Neural cell (in vitro differentiated cells): ENCODE measurements at regions not wholly inside any gene's neighbourhood (a gene's known extent, or its start where the extent isn't known, plus 50 kb on each side); places are given as distances from the start of the nearest gene placed in this dataset.

Experiments used
- H2AFZ ChIP-seq: fragments of 200-600, 300-800 bp; sonication (generic), shearing (Covaris generic); 2 replicates; pipeline ENCODE4 v1.6.0; 2014; ENCODE audit warnings: low read depth, mild to moderate bottlenecking, antibody characterized with exemption, low read length, moderate library complexity
- H3F3A ChIP-seq: fragments of 200-600 bp; shearing (Covaris generic); 2 replicates; pipeline ENCODE4 v1.6.1; 2016; ENCODE audit warnings: mild to moderate bottlenecking, moderate library complexity, mixed read lengths, antibody characterized with exemption, low read length; ENCODE audit not compliant: insufficient read depth, poor library complexity, severe bottlenecking
- H3K27ac ChIP-seq: fragments of 200-600, 300-800 bp; sonication (generic), shearing (Covaris generic); 2 replicates; pipeline ENCODE4 v1.5.1; 2014; ENCODE audit warnings: mild to moderate bottlenecking, low read length, moderate library complexity
- H3K27me3 ChIP-seq: fragments of 300-800, 200-600 bp; sonication (generic), shearing (Covaris generic); 2 replicates; pipeline ENCODE4 v1.6.0; 2014; ENCODE audit warnings: mild to moderate bottlenecking, low read depth, low read length, moderate library complexity; ENCODE audit not compliant: insufficient read depth
- H3K36me3 ChIP-seq: fragments of 300-800, 200-600 bp; sonication (generic), shearing (Covaris generic); 2 replicates; pipeline ENCODE4 v1.5.1; 2014; ENCODE audit warnings: mild to moderate bottlenecking, antibody characterized with exemption, low read length, moderate library complexity; ENCODE audit not compliant: insufficient read depth
- H3K4me2 ChIP-seq: fragments of 300-800, 200-600 bp; sonication (generic), shearing (Covaris generic); 2 replicates; pipeline ENCODE4 v1.6.0; 2014; ENCODE audit warnings: mild to moderate bottlenecking, low read length
- H3K4me3 ChIP-seq: fragments of 300-800, 200-600 bp; sonication (generic), shearing (Covaris generic); 2 replicates; pipeline ENCODE4 v1.5.1; 2014; ENCODE audit warnings: mild to moderate bottlenecking, low read length, moderate library complexity
- H3K79me2 ChIP-seq: fragments of 200-600 bp; shearing (Covaris generic); replicated peaks from 2 replicates; pipeline ENCODE4 v1.6.0; 2014; ENCODE audit warnings: mild to moderate bottlenecking, low read length, moderate library complexity; ENCODE audit not compliant: insufficient read depth
- H3K9ac ChIP-seq: fragments of 300-800, 200-600 bp; sonication (generic), shearing (Covaris generic); 2 replicates; pipeline ENCODE4 v1.6.1; 2016; ENCODE audit warnings: mild to moderate bottlenecking, low read length, mixed read lengths
- H3K9me2 ChIP-seq: fragments of 200-600 bp; shearing (Covaris generic); 2 replicates; pipeline ENCODE4 v1.6.1; 2016; ENCODE audit warnings: mild to moderate bottlenecking, low read length, mixed read lengths; ENCODE audit not compliant: insufficient read depth
- H3K9me3 ChIP-seq: fragments of 200-600, 300-800 bp; sonication (generic), shearing (Covaris generic); 2 replicates; pipeline ENCODE4 v1.6.1; 2016; ENCODE audit warnings: mild to moderate bottlenecking, mixed run types, low read length, moderate library complexity, mixed read lengths
- H4K20me1 ChIP-seq: fragments of 200-600 bp; shearing (Covaris generic); 2 replicates; pipeline ENCODE4 v1.6.1; 2016; ENCODE audit warnings: mild to moderate bottlenecking, mixed run types; ENCODE audit not compliant: insufficient read depth
- CTCF ChIP-seq: fragments of 450-650 bp; IDR thresholded peaks from 2 replicates; pipeline ENCODE4 v1.5.1; 2014; ENCODE audit warnings: antibody characterized with exemption, mild to moderate bottlenecking, moderate library complexity; ENCODE audit not compliant: poor library complexity, severe bottlenecking
- EP300 ChIP-seq: fragments of 450-650 bp; conservative IDR thresholded peaks from 2 replicates; pipeline ENCODE4 v1.6.1; 2014; ENCODE audit warnings: antibody characterized with exemption, mild to moderate bottlenecking, moderate library complexity; ENCODE audit not compliant: poor library complexity, severe bottlenecking
- EZH2 ChIP-seq: fragments of 200-600, 300-800 bp; shearing (Covaris generic), sonication (generic); IDR thresholded peaks from 2 replicates; pipeline ENCODE4 v1.6.1; 2014; ENCODE audit warnings: antibody characterized with exemption, low read length, borderline replicate concordance, mild to moderate bottlenecking; ENCODE audit not compliant: insufficient read depth, poor library complexity, severe bottlenecking
- MXI1 ChIP-seq: fragments of 450-650 bp; conservative IDR thresholded peaks from 2 replicates; pipeline ENCODE4 v1.6.1; 2014; ENCODE audit warnings: antibody characterized with exemption, mild to moderate bottlenecking; ENCODE audit not compliant: poor library complexity, severe bottlenecking
- POLR2AphosphoS5 ChIP-seq: IDR thresholded peaks from 2 replicates; pipeline ENCODE4 v1.6.1; 2012
- RAD21 ChIP-seq: fragments of 450-650 bp; conservative IDR thresholded peaks from 2 replicates; pipeline ENCODE4 v1.6.1; 2014; ENCODE audit warnings: antibody characterized with exemption, mild to moderate bottlenecking, moderate library complexity
- REST ChIP-seq: IDR thresholded peaks from 2 replicates; pipeline ENCODE4 v1.6.1; 2012; ENCODE audit warnings: borderline replicate concordance
- SMC3 ChIP-seq: fragments of 450-650 bp; conservative IDR thresholded peaks from 2 replicates; pipeline ENCODE4 v1.6.1; 2014; ENCODE audit warnings: antibody characterized with exemption, mild to moderate bottlenecking, moderate library complexity; ENCODE audit not compliant: poor library complexity
- TAF1 ChIP-seq: IDR thresholded peaks from 2 replicates; pipeline ENCODE4 v1.6.1; 2012; ENCODE audit warnings: low read depth

GRCh38 chr5:5080790-5081189 is 59.3 kb upstream of the ADAMTS16 start:
- no peak overlapping the region for H3K27ac ChIP-seq
- no peaks in the 10 kb centered on the region for H3K9me3 ChIP-seq
- H3K9ac ChIP-seq, result no peak overlapping the region
- no peaks in the 10 kb centered on the region for H3K27me3 ChIP-seq
- no peak overlapping the region for H3K4me2 ChIP-seq
- no peaks in the 10 kb centered on the region for H3K79me2 ChIP-seq
- H3K36me3 ChIP-seq, result no peaks in the 10 kb centered on the region
- H3K4me3 ChIP-seq, result no peak overlapping the region
- H4K20me1 ChIP-seq, result no peaks in the 10 kb centered on the region
- no peaks in the 10 kb centered on the region for H3K9me2 ChIP-seq
- no peaks in the 10 kb centered on the region for H3F3A ChIP-seq
- no peak overlapping the region for H2AFZ ChIP-seq
- TF ChIP-seq CTCF (no peak), MXI1 (no peak), TAF1 (no peak), REST (no peak)

- Histone ChIP-seq H3K9me2 (no peaks in the 10 kb centered on the region), H3K36me3 (no peaks in the 10 kb centered on the region), H3K27me3 (no peaks in the 10 kb centered on the region), H3K79me2 (no peaks in the 10 kb centered on the region), H3K4me3 (no peak overlapping the region), H3K9me3 (no peaks in the 10 kb centered on the region), H2AFZ (no peak overlapping the region), H3K4me2 (no peak overlapping the region), H3F3A (no peaks in the 10 kb centered on the region), H3K27ac (no peak overlapping the region), H3K9ac (no peak overlapping the region), H4K20me1 (no peaks in the 10 kb centered on the region)
- no peak for TF ChIP-seq POLR2AphosphoS5
Measured at GRCh38 chr5:5085381-5085780, 54.7 kb upstream of the ADAMTS16 start.

- TF ChIP-seq CTCF, result no peak
- no peak for TF ChIP-seq TAF1
- no peak for TF ChIP-seq REST
- no peak for TF ChIP-seq EZH2
- TF ChIP-seq EP300, result no peak
- no peak for TF ChIP-seq MXI1
- no peak for TF ChIP-seq SMC3
- no peak for TF ChIP-seq POLR2AphosphoS5
- TF ChIP-seq RAD21, result no peak
- no peaks in the 10 kb centered on the region for H3K9me3 ChIP-seq
- no peak overlapping the region for H2AFZ ChIP-seq
- no peaks in the 10 kb centered on the region for H3F3A ChIP-seq
- no peaks in the 10 kb centered on the region for H4K20me1 ChIP-seq
- H3K9ac ChIP-seq, result no peak overlapping the region
- H3K4me3 ChIP-seq, result no peak overlapping the region
- no peaks in the 10 kb centered on the region for H3K36me3 ChIP-seq
- H3K9me2 ChIP-seq, result no peaks in the 10 kb centered on the region
- no peak overlapping the region for H3K27ac ChIP-seq
- no peaks in the 10 kb centered on the region for H3K79me2 ChIP-seq
- no peak overlapping the region for H3K4me2 ChIP-seq
- H3K27me3 ChIP-seq, result no peaks in the 10 kb centered on the region
Measured at GRCh38 chr5:5089895-5090649, 50.1 kb upstream of the ADAMTS16 start.
